HG03575 (cell line): ENCODE measurements at regions not wholly inside any gene's neighbourhood (a gene's known extent, or its start where the extent isn't known, plus 50 kb on each side); places are given as distances from the start of the nearest gene placed in this dataset.
"Not testable (repeated sequence)": the region's sequence is repeated elsewhere in the genome, so short reads cannot be mapped to it uniquely, and the experiment has no call there.

Source experiments
- ATAC-seq: cut with Tn5 transposase; IDR thresholded peaks from one replicate; pipeline ENCODE4 v1.9.1; 2021; ENCODE audit not compliant: unreplicated experiment, insufficient number of reproducible peaks, low FRiP score; ENCODE audit errors: extremely low read depth

DNA sequence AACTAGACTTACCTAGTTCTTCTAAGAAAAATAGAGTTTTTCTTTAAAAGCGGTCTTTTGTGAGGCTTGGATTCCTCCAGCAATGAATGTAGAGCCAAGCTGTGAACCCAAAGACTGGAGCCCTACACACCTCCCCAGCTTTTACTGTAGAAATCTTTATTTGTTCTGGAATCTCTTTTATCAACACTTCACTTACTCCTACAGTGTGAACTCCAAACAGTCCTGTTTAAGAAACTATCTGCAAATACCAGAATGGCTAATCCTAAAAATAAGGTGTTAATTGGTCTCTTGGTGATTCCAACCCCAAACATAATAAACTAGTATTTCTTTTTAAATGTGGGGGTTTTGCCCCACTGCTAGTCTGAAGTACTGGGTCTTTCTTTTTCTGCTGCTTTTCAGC is 103.9 kb downstream of the ENC1 start:
- no peak for ATAC-seq

- ATAC-seq: no peak
Measured at GRCh38 chr5:74535926-74536325, 104.6 kb downstream of the ENC1 start.

DNA sequence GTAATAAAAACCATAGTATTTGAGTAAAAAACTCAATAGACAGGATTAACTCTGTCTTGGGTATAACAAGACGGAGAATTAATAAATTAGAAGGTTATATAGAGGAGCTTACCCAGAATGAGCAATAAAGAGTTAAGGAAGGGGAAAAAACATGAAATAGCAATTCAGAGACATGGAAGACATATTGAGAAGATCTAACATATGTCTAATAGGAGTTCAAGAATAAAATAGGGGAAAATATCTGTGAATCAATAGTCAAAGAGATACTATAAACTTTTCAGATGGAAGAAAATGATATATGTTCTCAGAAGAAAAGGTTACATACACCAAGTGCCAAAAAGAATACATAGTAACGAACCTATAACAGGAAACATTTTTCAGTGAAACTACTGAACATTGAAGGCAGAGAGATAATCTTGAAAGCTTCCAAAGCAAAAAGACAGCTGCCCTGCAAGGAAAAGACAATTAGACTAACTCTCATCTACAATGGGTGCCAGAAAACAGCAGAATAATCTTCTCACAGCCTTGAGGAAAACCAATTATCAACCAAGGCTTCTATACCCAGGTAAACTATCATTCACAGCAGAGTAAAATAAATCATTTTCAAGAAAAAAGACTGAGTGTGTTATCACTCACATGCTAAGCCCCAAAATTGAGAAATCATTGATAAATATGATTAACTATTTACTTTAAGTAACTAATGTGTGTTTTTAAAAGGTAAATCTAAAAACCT is 106.0 kb downstream of the ENC1 start:
- ATAC-seq: no peak

DNA sequence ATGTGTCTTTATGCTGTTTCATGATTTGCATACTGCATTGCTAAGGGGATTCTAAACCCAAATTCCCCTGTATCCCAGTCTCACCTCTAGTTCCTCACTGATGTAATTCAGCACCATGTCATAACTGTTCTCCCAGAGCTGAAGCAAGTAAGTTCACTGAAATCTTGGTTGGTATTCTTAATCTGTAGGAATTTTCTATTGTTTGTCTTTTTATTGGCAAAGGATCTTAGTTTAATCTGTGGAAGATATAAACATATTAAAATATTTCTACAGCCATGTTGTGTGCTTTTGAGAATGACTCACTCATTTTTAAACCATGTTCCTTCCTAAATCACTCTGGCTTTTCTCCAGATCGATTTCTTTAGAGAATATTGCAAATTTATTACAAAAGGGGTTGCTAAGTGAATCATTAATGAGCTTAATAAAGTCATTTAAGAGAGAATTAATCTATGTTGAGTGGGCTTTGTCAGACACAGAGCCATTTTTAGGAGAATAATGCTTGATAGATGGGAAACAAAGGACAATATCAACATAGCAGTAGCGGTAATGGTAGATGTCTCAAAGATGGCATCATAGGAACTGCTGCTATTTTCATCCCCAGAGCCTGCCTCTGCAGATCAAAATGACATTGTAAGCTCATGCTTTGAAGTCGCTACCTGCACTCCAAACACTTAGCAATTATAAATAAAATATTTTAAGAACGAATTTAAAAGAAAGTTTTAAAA is 110.0 kb downstream of the ENC1 start:
- ATAC-seq: no peak

DNA sequence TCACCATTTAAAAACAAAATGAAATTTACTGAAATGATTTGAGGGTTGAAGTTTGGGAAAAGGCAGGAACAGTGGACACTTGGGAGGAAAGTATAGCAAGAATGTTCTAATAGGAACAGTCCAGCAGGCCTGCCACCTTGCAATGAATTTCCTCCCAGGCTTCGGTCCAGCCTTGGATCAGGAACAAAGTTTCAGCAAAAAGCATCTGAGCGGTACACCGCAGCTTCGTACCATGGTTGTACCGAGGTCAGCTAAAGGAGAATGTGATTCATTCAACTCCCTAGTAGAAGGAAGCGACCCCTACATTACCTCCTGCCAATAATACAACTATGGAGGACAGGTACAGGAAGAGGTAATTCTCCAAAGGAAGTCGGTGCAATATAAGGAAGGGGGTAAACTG is 111.4 kb downstream of the ENC1 start:
- ATAC-seq: no peak

DNA sequence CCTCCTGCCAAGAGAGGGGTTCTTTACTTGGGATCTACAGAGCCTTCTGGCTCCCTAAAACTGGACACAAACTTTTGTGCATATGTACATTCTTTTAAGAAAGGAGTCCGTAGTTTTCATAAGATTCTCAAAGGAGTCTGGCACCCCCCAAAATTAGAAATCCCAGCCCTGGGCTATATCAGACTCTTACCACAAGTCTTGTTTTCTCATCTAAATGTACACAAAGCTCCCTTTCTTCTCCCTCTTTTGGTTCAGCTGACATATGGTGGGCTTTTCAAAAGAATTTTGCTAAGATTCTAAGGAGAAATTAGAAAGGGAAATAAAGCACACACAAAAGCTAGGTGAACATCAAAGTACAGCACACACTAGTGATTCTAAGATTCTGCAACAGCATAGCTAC is 114.4 kb downstream of the ENC1 start:
- no peak for ATAC-seq

DNA sequence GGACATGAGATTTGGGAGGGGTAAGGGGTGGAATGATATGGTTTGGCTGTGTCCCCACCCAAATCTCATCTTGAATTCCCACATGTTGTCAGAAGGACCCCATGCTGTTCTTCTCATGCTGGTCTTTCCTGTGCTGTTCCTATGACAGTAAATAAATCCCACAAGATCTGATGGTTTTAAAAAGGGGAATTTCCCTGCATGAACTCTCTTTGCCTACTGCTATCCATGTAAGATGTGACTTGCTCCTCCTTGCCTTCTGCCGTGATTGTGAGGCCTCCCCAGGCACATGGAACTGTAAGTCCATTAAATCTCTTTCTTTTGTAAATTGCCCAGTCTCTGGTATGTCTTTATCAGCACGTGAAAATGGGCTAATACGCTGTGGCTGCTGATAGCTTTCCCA is 115.8 kb downstream of the ENC1 start:
- ATAC-seq: not testable (repeated sequence)

GRCh38 chr5:74523698-74524097 is 116.8 kb downstream of the ENC1 start:
- not testable (repeated sequence) for ATAC-seq

DNA sequence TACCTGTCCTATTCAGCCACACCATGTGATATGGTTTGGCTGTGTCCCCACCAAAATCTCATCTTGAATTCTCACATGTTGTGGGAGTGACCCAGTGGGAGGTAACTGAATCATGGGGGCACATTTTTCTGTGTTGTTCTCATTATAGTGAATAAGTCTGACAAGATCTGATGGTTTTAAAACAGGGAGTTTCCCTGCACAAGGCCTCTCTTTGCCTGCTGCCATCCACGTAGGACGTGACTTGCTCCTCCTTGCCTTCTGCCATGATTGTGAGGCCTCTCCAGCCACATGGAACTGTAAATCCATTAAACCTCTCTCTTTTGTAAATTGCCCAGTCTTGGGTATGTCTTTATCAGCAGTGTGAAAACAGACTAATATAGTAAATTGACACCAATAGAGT is 117.7 kb downstream of the ENC1 start:
- ATAC-seq: not testable (repeated sequence)

DNA sequence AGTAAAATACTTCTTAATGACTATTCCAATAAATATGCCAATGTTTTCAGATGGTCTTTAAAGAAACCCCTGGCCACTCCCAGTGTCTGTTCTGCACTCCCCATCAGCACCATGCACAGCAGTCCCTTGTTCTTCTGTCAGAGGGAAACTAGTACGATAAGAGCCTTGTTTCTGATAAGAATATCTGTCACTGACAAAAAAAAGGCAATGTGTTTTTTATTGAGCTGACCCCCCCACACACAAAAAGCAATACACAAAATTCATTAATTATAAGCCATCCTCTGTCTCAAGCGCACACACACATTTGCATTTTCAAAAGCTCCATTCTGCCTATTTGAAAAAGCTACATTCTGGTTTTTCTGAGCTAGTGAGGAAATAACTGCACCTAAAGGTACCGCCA is 119.1 kb downstream of the ENC1 start:
- no peak for ATAC-seq

GRCh38 chr5:74519679-74520078 is 120.8 kb downstream of the ENC1 start:
- no peak for ATAC-seq

GRCh38 chr5:74519161-74519571 is 121.4 kb downstream of the ENC1 start:
- no peak for ATAC-seq

DNA sequence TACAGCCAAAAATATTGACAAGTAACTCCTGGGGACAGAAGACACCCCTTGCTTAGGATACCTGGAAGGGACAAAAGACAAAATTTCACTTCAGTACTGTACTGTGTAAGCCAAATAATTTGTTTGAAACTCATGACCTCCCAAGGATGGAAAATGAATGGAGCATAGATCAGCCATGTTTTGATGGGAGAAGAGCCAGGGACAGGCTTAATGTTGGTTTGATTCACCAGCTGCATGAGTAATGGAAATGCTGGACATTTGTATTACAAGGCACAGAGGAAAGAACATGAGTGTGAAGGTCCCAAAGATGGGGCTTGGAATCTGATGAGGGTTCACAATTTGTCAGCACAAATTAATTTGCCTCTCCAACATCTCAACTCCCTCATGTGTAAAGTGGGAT is 122.8 kb downstream of the ENC1 start:
- no peak for ATAC-seq

DNA sequence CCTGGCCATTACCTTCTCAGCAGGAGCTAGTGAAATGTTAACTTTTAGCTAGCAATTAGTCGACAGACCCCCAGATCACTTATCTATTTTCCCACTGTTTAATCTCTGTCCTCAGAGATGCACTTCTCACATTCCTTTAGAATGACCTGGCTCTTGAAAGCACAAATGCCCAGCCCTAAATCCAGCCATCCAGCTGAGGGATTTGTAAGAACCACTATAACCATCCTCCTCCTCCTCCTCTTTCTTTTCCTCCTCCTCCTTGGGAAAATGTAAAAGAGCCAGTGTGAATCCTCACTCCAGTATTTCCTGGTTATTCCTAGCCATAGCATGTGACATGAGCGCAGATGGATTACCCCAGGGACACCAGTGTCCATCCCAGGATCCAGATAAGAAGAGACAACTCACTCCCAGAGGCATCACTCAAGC is 124.3 kb downstream of the ENC1 start:
- no peak for ATAC-seq

GRCh38 chr5:74514888-74515551 is 125.5 kb downstream of the ENC1 start:
- ATAC-seq: no peak

GRCh38 chr5:74511770-74512169 is 128.8 kb downstream of the ENC1 start:
- ATAC-seq: not testable (repeated sequence)

DNA sequence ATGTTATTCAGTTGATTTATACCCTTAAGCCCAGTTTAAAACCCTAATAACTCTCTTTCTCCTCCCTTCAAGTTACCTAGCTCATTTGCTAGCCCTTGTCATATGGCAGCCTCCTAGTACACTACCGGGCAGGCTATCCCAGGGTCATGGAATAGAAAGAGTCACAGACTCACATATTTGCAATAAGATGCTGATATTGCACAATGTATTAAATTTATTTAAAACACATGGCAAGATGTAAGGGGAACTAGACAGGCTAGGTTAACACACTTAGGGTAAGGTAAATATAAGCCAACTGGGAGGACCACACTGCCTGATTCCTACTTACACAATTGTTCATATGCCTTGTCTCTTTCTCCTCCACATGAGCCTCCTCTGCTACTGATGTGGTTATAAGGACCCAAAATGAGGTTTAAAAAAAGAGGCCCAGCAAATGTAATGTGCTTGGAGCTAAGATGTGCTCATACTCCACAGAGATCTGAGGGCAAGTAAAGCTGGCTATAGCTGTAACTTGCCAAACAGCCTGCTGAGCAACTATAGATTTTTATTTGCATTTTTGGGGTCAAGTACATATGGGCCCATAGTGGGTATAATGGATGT is 130.0 kb downstream of the ENC1 start:
- no peak for ATAC-seq

GRCh38 chr5:74507370-74508005 is 133.0 kb downstream of the ENC1 start:
- ATAC-seq: no peak

- ATAC-seq: no peak
Measured at GRCh38 chr5:74506119-74506518, 134.4 kb downstream of the ENC1 start.
